PC-3 (cell line): ENCODE measurements at regions not wholly inside any gene's neighbourhood (a gene's known extent, or its start where the extent isn't known, plus 50 kb on each side); places are given as distances from the start of the nearest gene placed in this dataset.

ENCODE experiments used
- ATAC-seq: fragments of 200-7000 bp; cut with Tn5 transposase; 2 replicates; pipeline ENCODE4 v1.9.1; 2020; ENCODE audit warnings: mild to moderate bottlenecking, moderate library complexity
- BruUV-seq: library from RNA; stranded (reverse); fragments of 400-500 nt; replicated peaks from 2 replicates; lab custom pipeline; 2021; lab: Mats Ljungman, UMichigan
- CTCF ChIA-PET: fragments of 300-600 bp; sonication (Branson Sonifier 250); formaldehyde crosslinking; loops from one replicate; lab custom pipeline; 2022; ENCODE audit warnings: antibody characterized with exemption; lab: Charles Lee
- POLR2A ChIA-PET: fragments of 300-600 bp; sonication (Branson Sonifier 250); formaldehyde crosslinking; loops from one replicate; lab custom pipeline; 2022; ENCODE audit warnings: antibody characterized with exemption; ENCODE audit not compliant: unreplicated experiment; lab: Charles Lee
- DNase-seq: peaks from one replicate; pipeline ENCODE4 v3.0.0-alpha.2; 2015
- H2AFZ ChIP-seq: fragments of 300-600 bp; sonication (generic); 2 replicates; pipeline ENCODE4 v1.6.0; 2016; ENCODE audit warnings: antibody characterized with exemption, low read length
- H3F3A ChIP-seq: fragments of 300-600 bp; sonication (generic); one replicate; pipeline ENCODE4 v1.6.0; 2017; ENCODE audit warnings: antibody characterized with exemption, low read length, control low read depth, mild to moderate bottlenecking; ENCODE audit not compliant: unreplicated experiment
- H3K27ac ChIP-seq: fragments of 300-600 bp; sonication (generic); 2 replicates; pipeline ENCODE4 v1.5.1; 2016; ENCODE audit warnings: mild to moderate bottlenecking, low read length
- H3K27me3 ChIP-seq: fragments of 300-600 bp; sonication (generic); 2 replicates; pipeline ENCODE4 v1.6.1; 2016; ENCODE audit warnings: low read length, mixed read lengths
- H3K36me3 ChIP-seq: fragments of 300-600 bp; sonication (generic); 2 replicates; pipeline ENCODE4 v1.6.1; 2016; ENCODE audit warnings: low read depth, mixed run types, low read length, mixed read lengths
- H3K4me1 ChIP-seq: fragments of 300-600 bp; sonication (generic); 2 replicates; pipeline ENCODE4 v1.5.1; 2016; ENCODE audit warnings: low read length; ENCODE audit not compliant: insufficient read depth
- H3K4me2 ChIP-seq: fragments of 300-600 bp; sonication (generic); 2 replicates; pipeline ENCODE4 v1.6.0; 2016; ENCODE audit warnings: low read length
- H3K4me3 ChIP-seq: fragments of 300-600 bp; sonication (generic); 2 replicates; pipeline ENCODE4 v1.5.1; 2016; ENCODE audit warnings: mild to moderate bottlenecking, low read length, mixed read lengths
- H3K79me2 ChIP-seq: fragments of 300-600 bp; sonication (generic); 2 replicates; pipeline ENCODE4 v1.6.1; 2017; ENCODE audit warnings: low read length, mixed read lengths
- H3K9ac ChIP-seq: fragments of 300-600 bp; sonication (generic); 2 replicates; pipeline ENCODE4 v1.6.0; 2016; ENCODE audit warnings: mild to moderate bottlenecking, low read length
- H3K9me2 ChIP-seq: fragments of 300-600 bp; sonication (generic); replicated peaks from 2 replicates; pipeline ENCODE4 v1.6.1; 2016; ENCODE audit warnings: mixed run types, low read length, mixed read lengths
- H3K9me3 ChIP-seq: fragments of 300-600 bp; sonication (generic); 2 replicates; pipeline ENCODE4 v1.6.1; 2016; ENCODE audit warnings: low read length, mixed read lengths
- H4K20me1 ChIP-seq: fragments of 300-600 bp; sonication (generic); 2 replicates; pipeline ENCODE4 v1.6.1; 2016; ENCODE audit warnings: low read length, mixed read lengths
- EZH2 ChIP-seq: fragments of 300-600 bp; sonication (generic); IDR thresholded peaks from one replicate; pipeline ENCODE4 v1.6.1; 2017; ENCODE audit warnings: antibody characterized with exemption, mild to moderate bottlenecking, low read length; ENCODE audit not compliant: unreplicated experiment
- EZH2phosphoT487 ChIP-seq: fragments of 300-600 bp; sonication (generic); IDR thresholded peaks from 2 replicates; pipeline ENCODE4 v1.6.1; 2018; ENCODE audit warnings: mild to moderate bottlenecking, antibody characterized with exemption, low read length, borderline replicate concordance
- intact Hi-C: fragments of 100-400 bp; cut with micrococcal nuclease; formaldehyde crosslinking; loops from 2 replicates; pipeline ENCODE4 v1.9.0; 2023
- TF ChIP-seq, protein P1 (sequence below): fragments of 300-600 bp; sonication (generic); conservative IDR thresholded peaks from 2 replicates; pipeline ENCODE4 v1.5.1; 2017; ENCODE audit warnings: antibody characterized with exemption, low read depth, mild to moderate bottlenecking, low read length

- no peak overlapping the region for H3K9ac ChIP-seq
- no peaks in the 10 kb centered on the region for H3K79me2 ChIP-seq
- no peaks in the 10 kb centered on the region for H3K27me3 ChIP-seq
- ATAC-seq = no peak
- POLR2A ChIA-PET = no interaction called here
- H4K20me1 ChIP-seq = no peaks in the 10 kb centered on the region
- no peaks in the 10 kb centered on the region for H3K36me3 ChIP-seq
- TF ChIP-seq EZH2phosphoT487 = no peak
- no peaks in the 10 kb centered on the region for H3F3A ChIP-seq
- H3K4me2 ChIP-seq = no peak overlapping the region
- H3K4me1 ChIP-seq = no peaks in the 10 kb centered on the region
- CTCF ChIA-PET = no interaction called here
- H3K9me3 ChIP-seq = no peaks in the 10 kb centered on the region
- H3K9me2 ChIP-seq = no peaks in the 10 kb centered on the region
- no peak overlapping the region for H3K27ac ChIP-seq
- no peak for DNase-seq
- no TSS peak for BruUV-seq
- intact Hi-C loops = no loop called here
- H2AFZ ChIP-seq = no peak overlapping the region
- H3K4me3 ChIP-seq = no peak overlapping the region
Measured at GRCh38 chr5:118459490-118459889, 528.9 kb downstream of the DTWD2 start.

DNA sequence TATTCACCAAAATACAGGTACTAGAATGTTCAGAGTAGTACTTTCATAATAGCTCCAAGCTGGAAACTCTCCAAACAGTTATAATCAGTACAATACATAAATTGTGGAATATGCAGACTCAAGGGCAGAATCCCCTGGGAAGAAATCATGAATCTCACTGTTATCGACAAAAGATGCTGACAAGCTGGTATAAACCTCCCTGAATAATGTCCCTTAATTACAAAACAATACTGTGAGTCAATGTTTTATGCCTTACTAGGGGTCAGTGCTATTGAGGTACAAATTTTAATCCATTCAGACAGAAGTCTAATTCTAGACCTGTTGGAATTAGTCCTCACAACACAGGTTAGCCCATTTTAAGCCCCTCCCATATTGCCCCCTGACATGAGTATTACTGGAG lies 532.3 kb downstream of the DTWD2 start:
- no peaks in the 10 kb centered on the region for H3K79me2 ChIP-seq
- TF ChIP-seq, protein P1, sequence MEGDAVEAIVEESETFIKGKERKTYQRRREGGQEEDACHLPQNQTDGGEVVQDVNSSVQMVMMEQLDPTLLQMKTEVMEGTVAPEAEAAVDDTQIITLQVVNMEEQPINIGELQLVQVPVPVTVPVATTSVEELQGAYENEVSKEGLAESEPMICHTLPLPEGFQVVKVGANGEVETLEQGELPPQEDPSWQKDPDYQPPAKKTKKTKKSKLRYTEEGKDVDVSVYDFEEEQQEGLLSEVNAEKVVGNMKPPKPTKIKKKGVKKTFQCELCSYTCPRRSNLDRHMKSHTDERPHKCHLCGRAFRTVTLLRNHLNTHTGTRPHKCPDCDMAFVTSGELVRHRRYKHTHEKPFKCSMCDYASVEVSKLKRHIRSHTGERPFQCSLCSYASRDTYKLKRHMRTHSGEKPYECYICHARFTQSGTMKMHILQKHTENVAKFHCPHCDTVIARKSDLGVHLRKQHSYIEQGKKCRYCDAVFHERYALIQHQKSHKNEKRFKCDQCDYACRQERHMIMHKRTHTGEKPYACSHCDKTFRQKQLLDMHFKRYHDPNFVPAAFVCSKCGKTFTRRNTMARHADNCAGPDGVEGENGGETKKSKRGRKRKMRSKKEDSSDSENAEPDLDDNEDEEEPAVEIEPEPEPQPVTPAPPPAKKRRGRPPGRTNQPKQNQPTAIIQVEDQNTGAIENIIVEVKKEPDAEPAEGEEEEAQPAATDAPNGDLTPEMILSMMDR = no peak
- TF ChIP-seq EZH2 (no peak), EZH2phosphoT487 (no peak)
- ATAC-seq = no peak
- H3K36me3 ChIP-seq = no peaks in the 10 kb centered on the region
- CTCF ChIA-PET = no interaction called here
- intact Hi-C loops = no loop called here
- no TSS peak for BruUV-seq
- H4K20me1 ChIP-seq = no peaks in the 10 kb centered on the region
- no peak for DNase-seq
- no peaks in the 10 kb centered on the region for H3F3A ChIP-seq
- no peaks in the 10 kb centered on the region for H3K9me2 ChIP-seq
- no peak overlapping the region for H3K4me2 ChIP-seq
- H3K27ac ChIP-seq = no peak overlapping the region
- no peaks in the 10 kb centered on the region for H3K9me3 ChIP-seq
- no peak overlapping the region for H3K9ac ChIP-seq
- POLR2A ChIA-PET = no interaction called here
- H2AFZ ChIP-seq = no peak overlapping the region
- no peaks in the 10 kb centered on the region for H3K4me1 ChIP-seq
- no peaks in the 10 kb centered on the region for H3K27me3 ChIP-seq
- H3K4me3 ChIP-seq = no peak overlapping the region

DNA sequence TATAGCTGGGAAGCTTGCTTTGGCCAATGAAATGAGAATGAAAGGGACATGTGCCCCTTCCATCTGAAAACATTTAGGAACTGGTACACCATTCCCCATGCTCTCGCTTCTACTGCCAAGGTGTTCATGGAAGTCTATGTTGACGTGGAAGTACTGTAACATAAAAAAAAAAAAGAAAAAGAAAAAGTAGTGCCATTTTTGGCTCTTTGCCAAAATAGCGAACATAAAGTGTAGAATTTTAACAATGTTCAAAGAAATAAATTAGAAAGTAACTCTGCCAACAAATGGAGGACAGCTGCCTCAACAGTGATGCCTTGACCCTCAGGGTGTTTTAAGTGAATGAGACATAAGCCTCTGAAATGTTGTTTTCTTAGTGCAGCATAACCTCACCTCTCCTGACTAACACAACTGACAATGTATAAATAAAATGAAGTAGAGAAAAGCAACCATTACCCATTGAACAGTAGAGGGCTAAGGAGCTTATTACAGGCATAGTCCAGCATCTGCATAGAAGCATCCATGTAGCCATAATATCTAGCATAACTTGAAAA lies 536.6 kb downstream of the DTWD2 start:
- POLR2A ChIA-PET = no interaction called here
- Histone ChIP-seq H4K20me1 (no peaks in the 10 kb centered on the region), H3K27me3 (no peaks in the 10 kb centered on the region), H3K9ac (no peak overlapping the region), H3K79me2 (no peaks in the 10 kb centered on the region), H3K4me2 (no peak overlapping the region), H2AFZ (no peak overlapping the region), H3F3A (no peaks in the 10 kb centered on the region), H3K9me2 (no peaks in the 10 kb centered on the region), H3K4me3 (no peak overlapping the region), H3K27ac (no peak overlapping the region), H3K36me3 (no peaks in the 10 kb centered on the region), H3K4me1 (no peaks in the 10 kb centered on the region), H3K9me3 (no peaks in the 10 kb centered on the region)
- CTCF ChIA-PET = no interaction called here
- ATAC-seq (no peak), DNase-seq (no peak)
- TF ChIP-seq, protein P1 = no peak
- TF ChIP-seq EZH2 (no peak), EZH2phosphoT487 (no peak)
- BruUV-seq = no TSS peak
- intact Hi-C loops = no loop called here
